ENCODE measurements at regions not wholly inside any gene's neighbourhood (a gene's known extent, or its start where the extent isn't known, plus 50 kb on each side); places are given as distances from the start of the nearest gene placed in this dataset.
"Not testable (repeated sequence)": the region's sequence is repeated elsewhere in the genome, so short reads cannot be mapped to it uniquely, and the experiment has no call there.

DNA sequence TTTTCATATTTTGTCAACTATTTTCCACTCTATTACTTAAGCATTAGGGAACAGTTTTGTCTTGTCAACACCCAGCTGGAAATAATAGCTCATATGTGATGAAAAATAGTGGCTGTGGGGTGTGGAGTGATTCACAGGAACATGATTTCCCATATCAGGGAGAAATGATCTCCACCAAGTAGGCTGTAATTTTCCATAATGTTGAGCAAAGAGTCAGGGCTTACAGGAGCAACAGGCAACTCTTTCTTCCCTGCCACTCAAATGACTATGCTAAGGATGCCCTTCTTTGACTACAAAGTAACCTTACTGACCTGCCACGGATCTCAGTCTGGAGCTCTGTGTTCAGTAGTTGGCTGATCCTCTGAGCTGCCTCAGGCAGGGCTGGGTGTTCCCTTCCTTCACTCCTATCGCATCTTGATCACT lies 90.0 kb upstream of the GATB start:
- DNase-seq (ENCODE audit: low read depth) = no peak

DNA sequence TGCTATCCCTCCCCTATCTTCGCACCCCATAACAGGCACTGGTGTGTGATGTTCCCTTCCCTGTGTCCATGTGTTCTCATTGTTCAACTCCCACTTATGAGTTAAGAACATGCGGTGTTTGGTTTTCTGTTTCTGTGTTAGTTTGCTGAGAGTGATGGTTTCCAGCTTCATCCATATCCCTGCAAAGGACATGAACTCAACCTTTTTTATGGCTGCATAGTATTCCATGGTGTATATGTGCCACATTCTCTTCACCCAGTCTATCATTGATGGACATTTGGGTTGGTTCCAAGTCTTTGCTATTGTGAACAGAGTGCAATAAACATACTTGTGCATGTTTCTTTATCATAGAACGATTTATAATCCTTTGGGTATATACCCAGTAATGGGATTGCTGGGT lies 84.7 kb upstream of the GATB start:
- DNase-seq (ENCODE audit: low read depth) = not testable (repeated sequence)

DNA sequence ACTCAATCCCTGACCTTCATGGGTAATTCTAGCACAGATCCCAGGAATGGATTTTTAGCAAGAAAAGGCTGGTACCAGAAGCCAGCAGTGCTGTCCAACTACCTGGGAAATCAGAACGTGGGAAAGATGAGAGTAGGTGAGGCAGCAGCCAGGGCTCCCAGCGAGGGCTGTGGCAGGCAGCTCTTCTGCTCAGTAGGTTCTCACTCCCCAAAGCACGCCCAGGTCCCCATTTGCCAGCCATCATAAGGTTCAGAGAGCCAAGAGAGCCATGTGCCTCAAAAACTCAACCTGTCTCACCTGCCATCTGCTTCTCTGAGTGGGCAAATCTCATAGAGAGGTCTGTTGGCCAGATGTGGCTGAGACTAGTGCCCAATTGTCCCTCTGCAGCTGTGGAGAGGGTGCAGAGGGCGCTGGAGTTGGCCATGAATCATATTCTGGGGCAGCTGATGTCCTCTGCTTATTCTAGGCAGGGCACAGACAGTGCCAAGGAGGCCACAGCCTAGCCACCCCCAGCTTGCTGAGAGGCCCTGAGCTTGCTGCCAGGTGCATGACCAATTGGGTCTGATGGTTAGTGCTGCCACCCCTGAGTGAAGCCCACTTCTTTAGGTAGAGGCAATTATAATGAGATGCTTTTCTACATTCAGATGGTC lies 81.7 kb upstream of the GATB start:
- DNase-seq (ENCODE audit: low read depth) = no peak

- DNase-seq (ENCODE audit: low read depth) = no peak
These were observed 80.3 kb upstream of the GATB start for GRCh38 chr4:151841107-151841506.

- DNase-seq (ENCODE audit: low read depth) = no peak
These were observed 74.7 kb upstream of the GATB start for GRCh38 chr4:151835467-151835866.

- DNase-seq (ENCODE audit: low read depth) = no peak
These were observed 72.4 kb upstream of the GATB start for GRCh38 chr4:151833174-151833573.

DNA sequence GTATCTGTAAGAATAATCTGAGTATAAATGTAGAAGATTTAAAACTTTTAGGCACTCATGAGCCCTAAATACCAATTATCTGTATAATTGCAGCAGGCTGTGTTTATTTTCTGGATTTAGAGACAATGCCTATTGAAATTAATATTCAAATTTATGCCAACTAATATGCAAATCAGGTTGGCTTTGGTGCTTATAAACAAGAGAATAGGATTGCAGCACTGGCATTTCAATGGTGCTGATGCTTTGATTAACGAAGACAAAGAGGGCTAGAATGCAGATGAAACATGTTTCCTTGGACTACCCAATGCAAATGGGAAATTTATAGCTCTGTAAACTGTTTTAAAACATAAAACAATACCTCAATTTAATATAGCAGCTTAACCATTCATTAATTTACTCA lies 70.7 kb upstream of the GATB start:
- DNase-seq (ENCODE audit: low read depth) = no peak

DNA sequence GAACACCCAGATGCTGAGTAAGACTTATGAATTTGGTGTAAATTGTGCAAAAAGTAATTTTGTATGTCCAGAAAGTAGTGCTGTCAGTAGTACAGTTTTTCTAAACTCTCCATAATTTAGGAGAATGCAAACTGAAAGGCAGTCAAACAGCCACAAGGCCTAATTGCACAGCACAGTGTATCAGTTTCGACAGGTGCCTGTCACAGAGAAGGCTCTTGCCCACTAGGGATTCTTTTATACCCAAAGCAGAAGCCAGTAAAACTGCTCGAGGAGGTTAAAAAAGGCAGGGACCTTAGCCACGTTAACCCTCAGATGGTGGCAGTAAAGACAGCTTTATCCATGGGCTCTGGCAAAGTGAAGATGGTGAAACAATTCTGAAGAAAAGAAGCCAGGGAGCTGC lies 69.4 kb upstream of the GATB start:
- DNase-seq (ENCODE audit: low read depth) = no peak

DNA sequence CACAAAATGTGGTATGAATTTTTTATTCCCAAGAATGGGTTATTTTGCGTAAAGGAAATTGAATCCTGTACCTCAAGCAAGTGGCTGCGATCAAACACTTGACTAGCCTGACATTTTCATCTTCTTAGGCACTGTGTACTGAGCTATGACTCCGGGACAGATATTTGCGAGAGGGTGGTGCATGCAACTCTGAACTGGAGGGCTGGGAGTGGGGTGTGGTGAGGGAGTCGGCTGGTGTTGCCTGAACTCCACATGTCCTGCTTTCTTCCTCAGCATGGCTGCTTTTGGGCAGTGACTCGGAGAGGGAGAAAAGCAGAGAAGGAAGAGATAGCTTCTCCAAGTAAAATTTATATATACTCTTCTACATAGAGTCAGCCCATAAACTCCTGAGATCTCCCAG lies 68.5 kb upstream of the GATB start:
- no peak for DNase-seq (ENCODE audit: low read depth)

DNA sequence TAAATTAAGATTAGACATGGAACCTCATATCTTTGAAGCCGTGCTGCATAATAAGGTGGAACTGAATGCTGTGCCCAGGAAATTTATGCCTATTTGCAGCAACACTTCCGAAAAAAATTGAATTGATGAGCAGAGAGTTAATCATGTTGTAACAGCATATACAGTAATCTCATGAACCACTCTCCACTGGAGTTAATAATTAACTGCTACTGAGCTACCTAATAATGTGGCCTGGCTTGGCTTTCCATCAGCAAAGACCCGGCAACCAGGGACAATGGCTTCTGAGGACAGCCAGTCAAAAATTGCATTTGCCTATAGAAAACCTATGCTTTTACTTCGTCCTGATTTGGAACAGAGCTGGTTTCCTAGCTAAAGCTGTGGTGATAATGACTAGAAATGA lies 63.8 kb upstream of the GATB start:
- no peak for DNase-seq (ENCODE audit: low read depth)

DNA sequence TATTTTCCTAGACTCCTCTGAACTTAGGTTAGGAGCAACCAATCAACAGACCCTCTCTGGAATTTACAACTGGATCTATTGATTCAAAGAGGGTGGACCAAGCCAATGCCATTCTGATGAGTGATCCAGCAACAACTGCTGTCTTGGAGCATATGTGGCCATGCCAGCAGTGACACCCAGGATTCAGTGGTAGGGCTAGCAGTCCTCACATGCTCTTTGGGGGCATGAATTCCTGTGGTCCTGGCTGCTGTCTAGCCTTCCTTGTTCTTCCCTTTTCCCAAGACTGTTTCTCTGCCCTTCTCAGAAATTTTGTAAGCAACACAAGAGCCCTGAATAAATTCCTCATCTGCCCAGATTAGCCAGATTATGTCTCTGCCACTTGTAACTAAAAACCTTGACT lies 61.5 kb upstream of the GATB start:
- peak; percentile 30 for DNase-seq (ENCODE audit: low read depth)

GRCh38 chr4:151820004-151820403 lies 59.2 kb upstream of the GATB start:
- no peak for DNase-seq (ENCODE audit: low read depth)

DNA sequence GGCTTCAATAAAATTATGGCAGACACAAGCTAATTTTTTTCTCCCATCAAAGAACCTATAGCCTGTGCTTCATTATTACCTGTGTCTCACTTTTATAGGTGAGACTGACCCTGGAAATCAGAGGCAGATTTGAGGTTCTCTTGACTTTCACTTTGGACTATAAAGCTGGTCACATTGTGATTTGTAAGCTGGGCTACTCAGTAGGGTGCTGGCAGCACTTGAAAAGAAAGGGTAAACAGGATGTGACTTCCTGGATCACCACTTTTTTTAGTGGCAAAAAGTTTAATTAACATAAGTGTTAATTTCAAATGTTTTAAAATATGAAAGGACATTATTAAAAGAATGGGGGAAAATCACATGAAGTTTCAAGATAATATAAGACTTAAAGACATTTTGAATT lies 50.6 kb upstream of the GATB start:
- no peak for DNase-seq (ENCODE audit: low read depth)
